Hepatocyte (in vitro differentiated cells): ENCODE measurements at regions not wholly inside any gene's neighbourhood (a gene's known extent, or its start where the extent isn't known, plus 50 kb on each side); places are given as distances from the start of the nearest gene placed in this dataset.
A peak's percentile ranks its signal among the peaks of the same experiment; 100 is the strongest.

ENCODE experiments used
- DNase-seq: peaks from one replicate; pipeline ENCODE4 v3.0.0-alpha.2; 2016; ENCODE audit warnings: low spot score
- H2AFZ ChIP-seq: fragments of 200-600 bp; sonication (generic); 2 replicates; pipeline ENCODE4 v1.6.0; 2016; ENCODE audit warnings: antibody characterized with exemption, mild to moderate bottlenecking
- H3K27ac ChIP-seq: fragments of 200-600 bp; sonication (generic); 2 replicates; pipeline ENCODE4 v1.5.1; 2016; ENCODE audit warnings: mild to moderate bottlenecking
- H3K27me3 ChIP-seq: fragments of 200-600 bp; sonication (generic); 2 replicates; pipeline ENCODE4 v1.6.1; 2016
- H3K36me3 ChIP-seq: fragments of 200-600 bp; sonication (generic); replicated peaks from 2 replicates; pipeline ENCODE4 v1.5.1; 2016; ENCODE audit warnings: low read depth; ENCODE audit not compliant: insufficient read depth
- H3K4me1 ChIP-seq: fragments of 200-600 bp; sonication (generic); 2 replicates; pipeline ENCODE4 v1.5.1; 2016; ENCODE audit warnings: mild to moderate bottlenecking, moderate library complexity; ENCODE audit not compliant: insufficient read depth
- H3K4me2 ChIP-seq: fragments of 200-600 bp; sonication (generic); 2 replicates; pipeline ENCODE4 v1.6.0; 2016
- H3K4me3 ChIP-seq: fragments of 200-600 bp; sonication (generic); 2 replicates; pipeline ENCODE4 v1.5.1; 2016; ENCODE audit warnings: mild to moderate bottlenecking
- H3K79me2 ChIP-seq: fragments of 200-600 bp; sonication (generic); 2 replicates; pipeline ENCODE4 v1.6.0; 2017; ENCODE audit warnings: mild to moderate bottlenecking
- H3K9me2 ChIP-seq: fragments of 200-600 bp; sonication (generic); replicated peaks from 2 replicates; pipeline ENCODE4 v1.6.0; 2017; ENCODE audit warnings: mild to moderate bottlenecking; ENCODE audit not compliant: insufficient read depth
- H3K9me3 ChIP-seq: fragments of 200-600 bp; sonication (generic); 2 replicates; pipeline ENCODE4 v1.5.1; 2016; ENCODE audit warnings: low read depth, mild to moderate bottlenecking
- H4K20me1 ChIP-seq: fragments of 200-600 bp; sonication (generic); 2 replicates; pipeline ENCODE4 v1.6.0; 2016; ENCODE audit warnings: mild to moderate bottlenecking; ENCODE audit not compliant: insufficient read depth, poor library complexity, severe bottlenecking
- EZH2 ChIP-seq: fragments of 200-600 bp; sonication (generic); IDR thresholded peaks from 2 replicates; pipeline ENCODE4 v1.6.1; 2016; ENCODE audit warnings: antibody characterized with exemption, mild to moderate bottlenecking, borderline replicate concordance
- EZH2phosphoT487 ChIP-seq: fragments of 200-600 bp; sonication (generic); IDR thresholded peaks from one replicate; pipeline ENCODE4 v1.6.1; 2018; ENCODE audit warnings: antibody characterized with exemption, mild to moderate bottlenecking, low read depth, moderate library complexity; ENCODE audit not compliant: unreplicated experiment, severe bottlenecking
- WGBS: methylation state at CpG from one replicate; pipeline ENCODE4 v1.1.6; 2016; ENCODE audit warnings: low lambda C conversion rate; ENCODE audit errors: missing lambda C conversion rate; 5-methylcytosine and 5-hydroxymethylcytosine counted together
- TF ChIP-seq, protein P1 (sequence below): fragments of 200-600 bp; sonication (generic); IDR thresholded peaks from 2 replicates; pipeline ENCODE4 v1.5.1; 2016; ENCODE audit warnings: antibody characterized with exemption, mild to moderate bottlenecking; ENCODE audit not compliant: poor library complexity

DNA sequence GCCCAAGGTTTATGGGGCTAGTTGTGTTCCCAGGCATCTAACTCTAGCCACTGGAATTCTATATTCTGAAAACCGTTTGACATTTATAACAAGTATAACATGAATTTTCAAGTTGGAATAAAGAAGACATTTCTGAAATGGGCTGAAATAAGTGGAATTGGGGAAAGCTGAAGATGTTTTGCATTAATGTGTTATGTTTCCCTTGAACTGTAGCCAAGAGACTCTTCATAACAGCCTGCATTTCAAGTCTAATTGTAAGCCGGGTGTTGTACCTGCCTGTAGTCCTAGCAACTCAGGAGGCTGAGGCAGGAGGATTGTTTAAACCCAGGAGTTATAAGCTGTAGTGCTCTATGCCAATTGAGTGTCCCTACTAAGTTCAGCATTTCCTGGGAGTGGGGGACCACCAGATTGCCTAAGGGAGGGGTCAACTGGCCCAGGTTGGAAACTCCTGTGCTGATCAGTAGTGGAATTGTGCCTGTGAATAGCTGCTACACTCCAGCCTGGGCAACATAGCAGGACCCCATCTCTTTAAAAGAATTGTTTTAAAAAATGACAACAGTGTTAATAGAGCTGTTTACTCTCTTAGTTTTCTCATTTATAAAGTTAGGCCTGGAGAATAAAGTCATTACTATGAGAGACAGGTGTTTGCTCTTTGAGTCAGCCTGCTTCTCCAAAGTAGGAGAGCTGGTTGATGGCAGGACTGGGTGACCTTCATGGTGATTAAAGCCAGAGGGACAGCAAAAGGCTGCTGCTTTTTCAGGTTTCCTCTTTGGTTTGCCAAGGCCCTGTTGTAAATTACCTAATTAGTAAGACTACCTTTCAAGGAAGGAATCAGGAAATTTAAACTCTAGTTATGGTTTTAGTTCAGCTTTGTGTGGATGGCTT, 483.6 kb upstream of the RGS6 start:
- peak overlapping the region; percentile 47 for H3K27ac ChIP-seq
- WGBS, result 83% methylated on average over 2 of the region's 2 CpGs

DNA sequence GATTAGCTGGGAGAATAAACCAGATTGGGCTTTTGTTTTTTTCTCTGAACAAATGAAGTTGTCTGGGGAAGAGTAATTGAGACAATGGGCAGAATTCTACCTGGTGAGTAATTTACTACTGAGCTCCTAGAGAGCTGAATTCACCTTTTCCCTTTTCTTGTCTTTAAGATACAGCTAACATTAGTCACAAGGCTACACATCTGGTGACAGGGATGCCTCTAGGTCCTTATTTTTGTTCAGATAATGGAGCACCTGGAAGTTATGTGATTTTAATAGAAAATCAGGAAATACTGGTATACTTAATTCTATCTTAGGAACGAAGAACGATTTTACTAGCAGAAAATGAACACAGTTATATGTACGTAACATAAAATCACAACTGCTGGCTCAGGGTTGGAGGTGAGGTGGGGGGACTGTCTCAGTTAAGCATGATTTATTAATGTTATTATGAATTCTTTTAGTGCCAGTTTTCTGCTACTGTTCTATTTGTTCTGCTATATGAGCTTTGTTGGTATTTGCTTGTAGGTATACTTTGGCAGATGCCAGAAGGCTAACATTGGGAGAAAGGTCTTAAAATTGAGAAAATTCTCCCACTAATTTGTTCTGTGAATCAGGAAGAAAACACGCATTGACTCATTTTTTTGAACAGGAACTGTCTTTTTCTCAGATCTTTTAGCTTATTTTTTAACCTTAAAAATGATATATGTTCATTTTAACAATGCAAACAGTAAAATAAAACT, 482.7 kb upstream of the RGS6 start:
- Histone ChIP-seq H2AFZ (no peak overlapping the region), H3K36me3 (no peaks in the 10 kb centered on the region), H3K9me2 (no peaks in the 10 kb centered on the region), H3K4me2 (no peak overlapping the region), H3K27ac (peak overlapping the region; percentile 47), H4K20me1 (peaks cover 2% of the 10 kb centered on the region), H3K79me2 (peaks cover 59% of the 10 kb centered on the region), H3K4me3 (no peak overlapping the region), H3K9me3 (no peaks in the 10 kb centered on the region), H3K4me1 (no peaks in the 10 kb centered on the region), H3K27me3 (no peaks in the 10 kb centered on the region)
- WGBS, result 88% methylated on average over 4 of the region's 4 CpGs
- DNase-seq, result no peak
- TF ChIP-seq EZH2phosphoT487, result no peak
- TF ChIP-seq EZH2, result no peak
- TF ChIP-seq, protein P1, sequence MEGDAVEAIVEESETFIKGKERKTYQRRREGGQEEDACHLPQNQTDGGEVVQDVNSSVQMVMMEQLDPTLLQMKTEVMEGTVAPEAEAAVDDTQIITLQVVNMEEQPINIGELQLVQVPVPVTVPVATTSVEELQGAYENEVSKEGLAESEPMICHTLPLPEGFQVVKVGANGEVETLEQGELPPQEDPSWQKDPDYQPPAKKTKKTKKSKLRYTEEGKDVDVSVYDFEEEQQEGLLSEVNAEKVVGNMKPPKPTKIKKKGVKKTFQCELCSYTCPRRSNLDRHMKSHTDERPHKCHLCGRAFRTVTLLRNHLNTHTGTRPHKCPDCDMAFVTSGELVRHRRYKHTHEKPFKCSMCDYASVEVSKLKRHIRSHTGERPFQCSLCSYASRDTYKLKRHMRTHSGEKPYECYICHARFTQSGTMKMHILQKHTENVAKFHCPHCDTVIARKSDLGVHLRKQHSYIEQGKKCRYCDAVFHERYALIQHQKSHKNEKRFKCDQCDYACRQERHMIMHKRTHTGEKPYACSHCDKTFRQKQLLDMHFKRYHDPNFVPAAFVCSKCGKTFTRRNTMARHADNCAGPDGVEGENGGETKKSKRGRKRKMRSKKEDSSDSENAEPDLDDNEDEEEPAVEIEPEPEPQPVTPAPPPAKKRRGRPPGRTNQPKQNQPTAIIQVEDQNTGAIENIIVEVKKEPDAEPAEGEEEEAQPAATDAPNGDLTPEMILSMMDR, result no peak

More for the DNA sequence above, 483.6 kb upstream of the RGS6 start:
- Histone ChIP-seq H3K79me2 (peaks cover 53% of the 10 kb centered on the region), H3K4me2 (no peak overlapping the region), H3K9me2 (no peaks in the 10 kb centered on the region), H3K4me3 (no peak overlapping the region), H3K36me3 (no peaks in the 10 kb centered on the region), H3K9me3 (no peaks in the 10 kb centered on the region), H2AFZ (no peak overlapping the region), H4K20me1 (no peaks in the 10 kb centered on the region), H3K27me3 (no peaks in the 10 kb centered on the region), H3K4me1 (no peaks in the 10 kb centered on the region)
- TF ChIP-seq EZH2 (no peak), EZH2phosphoT487 (no peak)
- TF ChIP-seq, protein P1, result no peak
- no peak for DNase-seq

DNA sequence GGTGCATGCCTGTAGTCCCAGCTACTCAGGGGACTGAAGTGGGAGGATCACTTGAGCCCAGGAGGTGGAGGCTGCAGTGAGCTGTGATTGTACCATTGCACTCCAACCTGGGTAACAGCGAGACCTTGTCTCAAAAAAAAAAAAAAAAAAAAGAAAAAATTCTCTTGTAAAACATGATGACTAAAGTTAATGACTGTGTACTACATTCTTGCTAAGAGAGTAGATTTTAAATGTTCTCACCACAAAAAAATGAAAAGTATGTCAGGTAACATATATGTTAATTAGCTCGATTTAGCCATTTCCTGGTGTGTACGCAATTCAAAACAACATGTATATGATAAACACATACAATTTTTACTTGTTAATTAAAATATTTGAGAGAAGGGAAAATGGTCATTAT, 480.7 kb upstream of the RGS6 start:
- no peaks in the 10 kb centered on the region for H3K4me1 ChIP-seq

More for the DNA sequence above, 480.7 kb upstream of the RGS6 start:
- H3K27ac ChIP-seq, result no peak overlapping the region
- H2AFZ ChIP-seq, result no peak overlapping the region
- H3K4me3 ChIP-seq, result no peak overlapping the region
- no peaks in the 10 kb centered on the region for H3K27me3 ChIP-seq
- over 99% methylated on average over 3 of the region's 3 CpGs for WGBS
- no peak for DNase-seq
- no peaks in the 10 kb centered on the region for H3K36me3 ChIP-seq
- peaks cover 48% of the 10 kb centered on the region for H3K79me2 ChIP-seq
- no peaks in the 10 kb centered on the region for H3K9me2 ChIP-seq
- H3K9me3 ChIP-seq, result no peaks in the 10 kb centered on the region
- H3K4me2 ChIP-seq, result no peak overlapping the region
- peaks cover 2% of the 10 kb centered on the region for H4K20me1 ChIP-seq
- TF ChIP-seq, protein P1, result no peak
- no peak for TF ChIP-seq EZH2
- no peak for TF ChIP-seq EZH2phosphoT487
